Spleen (tissue), 7 donors: ENCODE measurements at regions not wholly inside any gene's neighbourhood (a gene's known extent, or its start where the extent isn't known, plus 50 kb on each side); places are given as distances from the start of the nearest gene placed in this dataset.
"Not testable (repeated sequence)": the region's sequence is repeated elsewhere in the genome, so short reads cannot be mapped to it uniquely, and the experiment has no call there.

Experiments
- POLR2A ChIP-seq, 3 donors: fragments of 450-650 bp; IDR thresholded peaks; one replicate each; pipeline ENCODE4 v1.5.1; 2017; ENCODE audit warnings: antibody characterized with exemption in 3 of 3, mild to moderate bottlenecking in 1 of 3
- TF ChIP-seq, protein P1 (sequence below), 11 experiments: fragments of 200-600 bp in 7 of 11; fragments of 450-650 bp in 4 of 11; sonication (generic) in 4 of 11; IDR thresholded peaks in 8 of 11; conservative IDR thresholded peaks in 3 of 11; 1 replicate in 7 of 11; 2 replicates in 4 of 11; pipeline versions ENCODE4 v1.4.0 to v1.8.0; 2016 to 2021; ENCODE audit warnings: antibody characterized with exemption in 11 of 11, inconsistent platforms in 4 of 11, mild to moderate bottlenecking in 1 of 11
- donor health status: DM: no; HTN: no; CAD: no; lungs with moderate emphysema.
- donor health status: DM: no; HTN: no; CAD: no.
- donor health status: DM: no; HTN: no; CAD: no.

DNA sequence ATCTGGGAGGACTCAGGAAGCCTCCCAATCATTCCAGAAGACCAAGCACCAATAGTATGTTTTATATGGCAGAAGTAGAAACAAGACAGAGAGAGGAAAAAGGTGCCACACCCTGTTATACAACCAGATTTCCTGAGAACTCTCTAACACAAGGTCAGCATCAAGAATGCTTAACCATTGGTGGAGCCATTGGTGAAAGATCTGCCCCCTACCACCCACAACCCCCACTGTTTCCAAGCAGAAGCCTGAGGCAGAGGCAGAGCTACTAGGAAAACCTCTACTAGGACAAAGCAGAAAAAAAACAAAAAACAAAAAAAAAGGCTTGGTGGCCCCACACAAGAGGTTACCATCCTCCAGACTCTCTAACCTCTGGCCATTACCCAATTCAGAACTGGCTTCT is 336.2 kb downstream of the FOXD4L4 start:
- TF ChIP-seq, protein P1, sequence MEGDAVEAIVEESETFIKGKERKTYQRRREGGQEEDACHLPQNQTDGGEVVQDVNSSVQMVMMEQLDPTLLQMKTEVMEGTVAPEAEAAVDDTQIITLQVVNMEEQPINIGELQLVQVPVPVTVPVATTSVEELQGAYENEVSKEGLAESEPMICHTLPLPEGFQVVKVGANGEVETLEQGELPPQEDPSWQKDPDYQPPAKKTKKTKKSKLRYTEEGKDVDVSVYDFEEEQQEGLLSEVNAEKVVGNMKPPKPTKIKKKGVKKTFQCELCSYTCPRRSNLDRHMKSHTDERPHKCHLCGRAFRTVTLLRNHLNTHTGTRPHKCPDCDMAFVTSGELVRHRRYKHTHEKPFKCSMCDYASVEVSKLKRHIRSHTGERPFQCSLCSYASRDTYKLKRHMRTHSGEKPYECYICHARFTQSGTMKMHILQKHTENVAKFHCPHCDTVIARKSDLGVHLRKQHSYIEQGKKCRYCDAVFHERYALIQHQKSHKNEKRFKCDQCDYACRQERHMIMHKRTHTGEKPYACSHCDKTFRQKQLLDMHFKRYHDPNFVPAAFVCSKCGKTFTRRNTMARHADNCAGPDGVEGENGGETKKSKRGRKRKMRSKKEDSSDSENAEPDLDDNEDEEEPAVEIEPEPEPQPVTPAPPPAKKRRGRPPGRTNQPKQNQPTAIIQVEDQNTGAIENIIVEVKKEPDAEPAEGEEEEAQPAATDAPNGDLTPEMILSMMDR (IDR thresholded peaks at IDR 0.05 in 8 of 11, conservative IDR thresholded peaks at IDR 0.05 in 3 of 11) = not testable (repeated sequence)
- TF ChIP-seq POLR2A (IDR thresholded peaks at IDR 0.05) = not testable (repeated sequence)
